H1 (cell line): ENCODE measurements at regions not wholly inside any gene's neighbourhood (a gene's known extent, or its start where the extent isn't known, plus 50 kb on each side); places are given as distances from the start of the nearest gene placed in this dataset.

Experiments
- CHD7 ChIP-seq: fragments of 300-600 bp; sonication (generic); IDR thresholded peaks from 2 replicates; pipeline ENCODE4 v1.7.1; 2012; ENCODE audit warnings: low read length, moderate library complexity, mild to moderate bottlenecking, inconsistent platforms; ENCODE audit not compliant: insufficient replicate concordance
- CREB1 ChIP-seq: IDR thresholded peaks from 2 replicates; pipeline ENCODE4 v1.6.1; 2012; ENCODE audit warnings: inconsistent platforms
- KDM1A ChIP-seq: fragments of 200-600, 300-600 bp; sonication (generic); IDR thresholded peaks from 2 replicates; pipeline ENCODE4 v1.7.1; 2016; ENCODE audit warnings: mild to moderate bottlenecking, low read length, borderline replicate concordance
- PHF8 ChIP-seq: fragments of 200-600 bp; sonication (generic); conservative IDR thresholded peaks from 2 replicates; pipeline ENCODE4 v1.7.1; 2012; ENCODE audit warnings: low read depth, mild to moderate bottlenecking, inconsistent platforms, low read length, moderate library complexity
- SIX5 ChIP-seq: IDR thresholded peaks from 2 replicates; pipeline ENCODE4 v1.6.1; 2011; ENCODE audit warnings: mild to moderate bottlenecking, low read depth, low read length
- TCF12 ChIP-seq: IDR thresholded peaks from 2 replicates; pipeline ENCODE4 v1.6.1; 2011; ENCODE audit warnings: low read depth, mild to moderate bottlenecking, low read length

GRCh38 chr2:53575721-53576124 is 191.9 kb upstream of the CHAC2 start (continued):
- TF ChIP-seq CHD7: no peak
- no peak for TF ChIP-seq CREB1
- TF ChIP-seq TCF12: no peak
- no peak for TF ChIP-seq KDM1A
- TF ChIP-seq PHF8: no peak
- no peak for TF ChIP-seq SIX5
